Body of pancreas (tissue), 4 donors: ENCODE measurements at regions not wholly inside any gene's neighbourhood (a gene's known extent, or its start where the extent isn't known, plus 50 kb on each side); places are given as distances from the start of the nearest gene placed in this dataset.

ENCODE experiments used
- ATAC-seq: fragments of 150-250 bp; one replicate; pipeline ENCODE4 v1.9.1; 2016
- DNase-seq, 4 donors: peaks; one replicate each; pipeline ENCODE4 v3.0.0-alpha.2; 2019
- H3K27ac ChIP-seq, 4 donors: fragments of 200-600 bp; sonication (generic); 1 replicate in 3 of 4; 2 replicates in 1 of 4; pipeline versions ENCODE4 v1.5.1 to v1.6.1; 2016 to 2019; ENCODE audit warnings: mild to moderate bottlenecking in 1 of 4, mixed read lengths in 1 of 4, moderate library complexity in 1 of 4
- H3K27me3 ChIP-seq, 2 donors: fragments of 200-600 bp; sonication (generic); one replicate each; pipeline ENCODE4 v1.6.0; 2016; ENCODE audit warnings: mild to moderate bottlenecking in 1 of 2
- H3K36me3 ChIP-seq, 2 donors: fragments of 200-600 bp; sonication (generic); replicated peaks in 1 of 2; 2 replicates each; pipeline ENCODE4 v1.5.1; 2016; ENCODE audit warnings: low read depth in 2 of 2; ENCODE audit not compliant: insufficient read depth in 1 of 2
- H3K4me1 ChIP-seq: fragments of 200-600 bp; sonication (generic); one replicate; pipeline ENCODE4 v1.6.0; 2016
- H3K4me3 ChIP-seq, 2 donors: fragments of 200-600 bp; sonication (generic); 1 replicate in 1 of 2; 2 replicates in 1 of 2; pipeline ENCODE4 v1.5.1; 2016 to 2019
- H3K9me3 ChIP-seq, 3 donors: fragments of 200-600 bp; sonication (generic); 1 replicate in 2 of 3; 2 replicates in 1 of 3; pipeline ENCODE4 v1.5.1; 2016
- CTCF ChIP-seq, 7 experiments: fragments of 450-650 bp in 4 of 7; fragments of 200-600 bp in 3 of 7; sonication (generic) in 3 of 7; IDR thresholded peaks; one replicate each; pipeline ENCODE4 v1.5.1; 2016 to 2019; ENCODE audit warnings: antibody characterized with exemption in 7 of 7
- POLR2A ChIP-seq, 3 donors: fragments of 450-650 bp; IDR thresholded peaks; one replicate each; pipeline ENCODE4 v1.6.1; 2016; ENCODE audit warnings: antibody characterized with exemption in 3 of 3, mild to moderate bottlenecking in 2 of 3
- WGBS, 2 donors: methylation state at CpG; one replicate each; pipeline ENCODE4 v1.1.5; 2017; 5-methylcytosine and 5-hydroxymethylcytosine counted together
- intact Hi-C: fragments of 100-400 bp; cut with DNase I; formaldehyde crosslinking; loops from one replicate; pipeline ENCODE4 v1.15.1; 2023

- Histone ChIP-seq H3K36me3 (no peaks in the 10 kb centered on the region), H3K4me1 (no peaks in the 10 kb centered on the region), H3K27me3 (no peaks in the 10 kb centered on the region), H3K4me3 (no peak overlapping the region), H3K27ac (no peak overlapping the region), H3K9me3 (no peaks in the 10 kb centered on the region)
- ATAC-seq: no peak
- intact Hi-C loops: no loop called here
- WGBS, 2 donors: 68 to 69% methylated on average over 2 of the region's 2 CpGs
- DNase-seq: no peak
- TF ChIP-seq CTCF (IDR thresholded peaks at IDR 0.05) (no peak), POLR2A (IDR thresholded peaks at IDR 0.05) (no peak)
Measured at GRCh38 chr10:8617792-8618191, 563.3 kb downstream of the GATA3 start.

GRCh38 chr10:8618834-8619233, 564.3 kb downstream of the GATA3 start:
- no peaks in the 10 kb centered on the region for H3K27me3 ChIP-seq
- intact Hi-C loops: no loop called here
- ATAC-seq (no peak), DNase-seq (no peak)
- no peak overlapping the region for H3K27ac ChIP-seq
- no peak overlapping the region for H3K4me3 ChIP-seq
- TF ChIP-seq POLR2A (IDR thresholded peaks at IDR 0.05) (no peak), CTCF (IDR thresholded peaks at IDR 0.05) (no peak)
- no peaks in the 10 kb centered on the region for H3K36me3 ChIP-seq
- no peaks in the 10 kb centered on the region for H3K4me1 ChIP-seq
- WGBS, 2 donors: 52 to 55% methylated on average over 4 of the region's 4 CpGs
- no peaks in the 10 kb centered on the region for H3K9me3 ChIP-seq

- H3K27me3 ChIP-seq: no peaks in the 10 kb centered on the region
- ATAC-seq (no peak), DNase-seq (no peak)
- no peaks in the 10 kb centered on the region for H3K36me3 ChIP-seq
- H3K27ac ChIP-seq: no peak overlapping the region
- TF ChIP-seq POLR2A (IDR thresholded peaks at IDR 0.05): no peak
- TF ChIP-seq CTCF (IDR thresholded peaks at IDR 0.05): no peak
- intact Hi-C loops: no loop called here
- no peaks in the 10 kb centered on the region for H3K9me3 ChIP-seq
- no peak overlapping the region for H3K4me3 ChIP-seq
- WGBS, 2 donors: 58 to 65% methylated on average over 5 of the region's 5 CpGs
- no peaks in the 10 kb centered on the region for H3K4me1 ChIP-seq
Measured at GRCh38 chr10:8628351-8628750, 573.9 kb downstream of the GATA3 start.

- TF ChIP-seq CTCF (IDR thresholded peaks at IDR 0.05) (no peak), POLR2A (IDR thresholded peaks at IDR 0.05) (no peak)
- H3K4me3 ChIP-seq: no peak overlapping the region
- WGBS, 2 donors: 67 to 75% methylated on average over 1 of the region's 1 CpG
- no peaks in the 10 kb centered on the region for H3K36me3 ChIP-seq
- ATAC-seq: no peak
- H3K4me1 ChIP-seq: no peaks in the 10 kb centered on the region
- intact Hi-C loops: no loop called here
- H3K27me3 ChIP-seq: no peaks in the 10 kb centered on the region
- DNase-seq: no peak
- no peaks in the 10 kb centered on the region for H3K9me3 ChIP-seq
- H3K27ac ChIP-seq: no peak overlapping the region
Measured at GRCh38 chr10:8633909-8634308, 579.4 kb downstream of the GATA3 start.

- H3K4me3 ChIP-seq: no peak overlapping the region
- intact Hi-C loops: no loop called here
Measured at GRCh38 chr10:8636371-8636770, 581.9 kb downstream of the GATA3 start.

More at GRCh38 chr10:8636371-8636770, 581.9 kb downstream of the GATA3 start:
- no peak for TF ChIP-seq CTCF (IDR thresholded peaks at IDR 0.05)
- 69 to 72% methylated on average over 9 of the region's 9 CpGs for WGBS, 2 donors
- DNase-seq (no peak), ATAC-seq (no peak)
- H3K4me1 ChIP-seq: no peaks in the 10 kb centered on the region
- no peaks in the 10 kb centered on the region for H3K27me3 ChIP-seq
- no peaks in the 10 kb centered on the region for H3K36me3 ChIP-seq
- no peaks in the 10 kb centered on the region for H3K9me3 ChIP-seq
- H3K27ac ChIP-seq: no peak overlapping the region
